Stomach (tissue), 8 donors: ENCODE measurements at regions not wholly inside any gene's neighbourhood (a gene's known extent, or its start where the extent isn't known, plus 50 kb on each side); places are given as distances from the start of the nearest gene placed in this dataset.
"Not testable (repeated sequence)": the region's sequence is repeated elsewhere in the genome, so short reads cannot be mapped to it uniquely, and the experiment has no call there.

ENCODE experiments used
- DNase-seq, 2 donors: peaks; one replicate each; pipeline versions ENCODE4 v3.0.0 to v3.0.0-alpha.2; 2013 to 2019
- H3K27ac ChIP-seq, 5 donors: fragments of 200-600 bp in 4 of 5; sonication (generic) in 4 of 5; one replicate each; pipeline ENCODE4 v1.5.1; 2013 to 2019; ENCODE audit warnings: mild to moderate bottlenecking in 1 of 5, moderate library complexity in 1 of 5
- H3K27me3 ChIP-seq, 3 donors: fragments of 200-600 bp; sonication (generic); one replicate each; pipeline ENCODE4 v1.5.1; 2017 to 2019; ENCODE audit warnings: mixed run types in 1 of 3
- H3K36me3 ChIP-seq, 4 donors: fragments of 200-600 bp; sonication (generic); 1 replicate in 3 of 4; 2 replicates in 1 of 4; pipeline ENCODE4 v1.5.1; 2016 to 2019
- H3K4me1 ChIP-seq, 4 donors: fragments of 200-600 bp; sonication (generic); one replicate each; pipeline ENCODE4 v1.5.1; 2016 to 2019
- H3K4me3 ChIP-seq, 4 donors: fragments of 200-600 bp; sonication (generic) in 3 of 4; one replicate each; pipeline ENCODE4 v1.5.1; 2016 to 2019; ENCODE audit warnings: mild to moderate bottlenecking in 1 of 4
- H3K9me3 ChIP-seq, 4 donors: fragments of 200-600 bp; sonication (generic); one replicate each; pipeline ENCODE4 v1.5.1; 2016 to 2019
- EP300 ChIP-seq: sonication (generic); formaldehyde crosslinking; IDR thresholded peaks from one replicate; pipeline ENCODE4 v1.6.1; 2017; ENCODE audit warnings: antibody characterized with exemption
- POLR2A ChIP-seq, 4 donors: fragments of 450-650 bp; IDR thresholded peaks; one replicate each; pipeline ENCODE4 v1.6.1; 2016; ENCODE audit warnings: antibody characterized with exemption in 4 of 4, control low read depth in 2 of 4, mild to moderate bottlenecking in 1 of 4, moderate library complexity in 1 of 4
- POLR2AphosphoS5 ChIP-seq, 3 donors: sonication (generic); formaldehyde crosslinking; IDR thresholded peaks; one replicate each; pipeline ENCODE4 v1.6.1; 2016; ENCODE audit warnings: antibody characterized with exemption in 3 of 3
- WGBS, 5 donors: extraction: QIAGEN DNeasy Blood & Tissue Kit in 3 of 5; methylation state at CpG; one replicate each; pipeline versions ENCODE4 v1.1.5 to v1.1.7; 2013 to 2018; 5-methylcytosine and 5-hydroxymethylcytosine counted together
- intact Hi-C: fragments of 100-400 bp; cut with DNase I; formaldehyde crosslinking; loops from one replicate; pipeline ENCODE4 v1.15.1; 2023; ENCODE audit warnings: low total_unique reads
- TF ChIP-seq, protein P1 (sequence below), 7 experiments: fragments of 450-650 bp in 4 of 7; fragments of 200-600 bp in 3 of 7; sonication (generic) in 3 of 7; IDR thresholded peaks; one replicate each; pipeline ENCODE4 v1.5.1; 2016 to 2019; ENCODE audit warnings: antibody characterized with exemption in 7 of 7, control low read depth in 2 of 7, mild to moderate bottlenecking in 1 of 7
- donor health status: healthy with polysubstance abuse.
- donor health status: Bipolar disorder and iron deficiency.
- donor health status: healthy.

GRCh38 chr6:133786016-133786415 is 102.9 kb upstream of the TCF21 start:
- intact Hi-C loops, result no loop called here
- 86 to 98% (median 96%) methylated on average over 2 of the region's 2 CpGs for WGBS, 5 donors
- Histone ChIP-seq H3K4me3 (no peak overlapping the region), H3K27ac (no peak overlapping the region), H3K36me3 (no peaks in the 10 kb centered on the region), H3K4me1 (no peaks in the 10 kb centered on the region), H3K9me3 (no peaks in the 10 kb centered on the region), H3K27me3 (no peaks in the 10 kb centered on the region)
- DNase-seq, result no peak
- TF ChIP-seq, protein P1, sequence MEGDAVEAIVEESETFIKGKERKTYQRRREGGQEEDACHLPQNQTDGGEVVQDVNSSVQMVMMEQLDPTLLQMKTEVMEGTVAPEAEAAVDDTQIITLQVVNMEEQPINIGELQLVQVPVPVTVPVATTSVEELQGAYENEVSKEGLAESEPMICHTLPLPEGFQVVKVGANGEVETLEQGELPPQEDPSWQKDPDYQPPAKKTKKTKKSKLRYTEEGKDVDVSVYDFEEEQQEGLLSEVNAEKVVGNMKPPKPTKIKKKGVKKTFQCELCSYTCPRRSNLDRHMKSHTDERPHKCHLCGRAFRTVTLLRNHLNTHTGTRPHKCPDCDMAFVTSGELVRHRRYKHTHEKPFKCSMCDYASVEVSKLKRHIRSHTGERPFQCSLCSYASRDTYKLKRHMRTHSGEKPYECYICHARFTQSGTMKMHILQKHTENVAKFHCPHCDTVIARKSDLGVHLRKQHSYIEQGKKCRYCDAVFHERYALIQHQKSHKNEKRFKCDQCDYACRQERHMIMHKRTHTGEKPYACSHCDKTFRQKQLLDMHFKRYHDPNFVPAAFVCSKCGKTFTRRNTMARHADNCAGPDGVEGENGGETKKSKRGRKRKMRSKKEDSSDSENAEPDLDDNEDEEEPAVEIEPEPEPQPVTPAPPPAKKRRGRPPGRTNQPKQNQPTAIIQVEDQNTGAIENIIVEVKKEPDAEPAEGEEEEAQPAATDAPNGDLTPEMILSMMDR (IDR thresholded peaks at IDR 0.05), result no peak
- no peak for TF ChIP-seq POLR2AphosphoS5 (IDR thresholded peaks at IDR 0.05)
- no peak for TF ChIP-seq EP300
- no peak for TF ChIP-seq POLR2A (IDR thresholded peaks at IDR 0.05)

GRCh38 chr6:133787122-133787521 is 101.8 kb upstream of the TCF21 start:
- 59 to 76% (median 68%) methylated on average over 3 of the region's 3 CpGs for WGBS, 5 donors
- H3K4me1 ChIP-seq, result no peaks in the 10 kb centered on the region
- TF ChIP-seq EP300 (no peak), POLR2A (IDR thresholded peaks at IDR 0.05) (no peak)
- TF ChIP-seq, protein P1 (IDR thresholded peaks at IDR 0.05), result no peak

DNA sequence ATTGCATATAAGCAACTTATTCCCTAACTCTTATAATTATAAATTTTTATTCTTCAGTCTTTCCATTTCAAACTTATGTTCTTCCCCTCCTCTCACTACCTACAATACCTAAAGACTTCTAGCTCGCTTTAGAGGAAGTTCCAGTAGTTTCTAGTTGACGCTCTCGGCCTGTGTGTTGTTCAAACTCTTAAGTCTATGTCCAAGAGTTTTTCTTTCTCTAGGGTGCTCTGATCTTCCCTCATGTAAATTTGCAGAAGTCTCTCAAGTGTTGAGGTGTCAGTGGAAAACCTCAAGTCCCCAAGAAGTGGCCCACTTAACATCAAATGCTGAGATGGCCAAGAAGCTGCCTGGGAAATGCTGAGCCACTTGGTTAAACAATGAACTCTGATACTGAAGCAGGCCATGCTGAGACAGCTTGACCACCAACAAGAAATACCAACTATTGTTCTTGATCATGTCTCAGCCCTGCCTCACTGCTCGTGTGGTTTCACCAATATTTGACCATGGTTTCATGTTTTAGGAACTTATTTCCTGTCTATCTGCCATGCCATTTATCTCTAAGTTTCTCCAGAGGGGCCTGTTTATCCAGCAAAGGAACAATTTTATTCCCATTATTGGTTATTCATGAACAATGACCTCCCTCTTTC is 100.9 kb upstream of the TCF21 start:
- Histone ChIP-seq H3K4me1 (no peaks in the 10 kb centered on the region), H3K27ac (no peak overlapping the region), H3K27me3 (no peaks in the 10 kb centered on the region), H3K4me3 (no peak overlapping the region), H3K36me3 (no peaks in the 10 kb centered on the region), H3K9me3 (no peaks in the 10 kb centered on the region)
- no peak for DNase-seq
- WGBS, 5 donors, result 80 to 83% (median 82%) methylated on average over 4 of the region's 4 CpGs
- TF ChIP-seq EP300, result no peak
- TF ChIP-seq, protein P1 (IDR thresholded peaks at IDR 0.05), result no peak
- no peak for TF ChIP-seq POLR2A (IDR thresholded peaks at IDR 0.05)
- no peak for TF ChIP-seq POLR2AphosphoS5 (IDR thresholded peaks at IDR 0.05)
- intact Hi-C loops, result no loop called here

More at GRCh38 chr6:133787122-133787521, 101.8 kb upstream of the TCF21 start:
- H3K36me3 ChIP-seq, result no peaks in the 10 kb centered on the region
- H3K9me3 ChIP-seq, result no peaks in the 10 kb centered on the region
- H3K27ac ChIP-seq, result no peak overlapping the region
- H3K27me3 ChIP-seq, result no peaks in the 10 kb centered on the region
- no peak overlapping the region for H3K4me3 ChIP-seq
- intact Hi-C loops, result no loop called here
- DNase-seq, result no peak

DNA sequence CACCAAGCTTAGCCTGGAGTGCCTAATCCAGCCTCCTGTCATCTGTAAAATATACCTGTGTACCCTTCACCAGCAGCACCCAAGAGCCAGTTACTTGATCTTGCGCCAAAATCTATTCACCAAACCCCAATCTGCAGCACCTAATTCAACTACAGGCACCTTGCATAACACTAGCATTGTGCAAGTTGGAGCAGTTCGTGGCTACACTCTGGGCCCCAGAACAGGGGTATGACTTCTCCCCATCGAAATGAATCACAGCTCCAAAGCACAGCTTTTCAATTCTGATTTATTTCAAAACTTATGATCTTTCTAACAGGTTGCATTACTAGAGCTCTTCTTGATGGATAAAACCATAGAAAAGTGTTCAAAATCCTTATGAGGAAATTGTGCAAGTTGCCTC is 100.4 kb upstream of the TCF21 start:
- intact Hi-C loops, result no loop called here
- Histone ChIP-seq H3K36me3 (no peaks in the 10 kb centered on the region), H3K27me3 (no peaks in the 10 kb centered on the region), H3K27ac (no peak overlapping the region), H3K4me3 (no peak overlapping the region), H3K4me1 (no peaks in the 10 kb centered on the region), H3K9me3 (no peaks in the 10 kb centered on the region)
- TF ChIP-seq, protein P1 (IDR thresholded peaks at IDR 0.05), result no peak
- TF ChIP-seq EP300 (no peak), POLR2A (IDR thresholded peaks at IDR 0.05) (no peak), POLR2AphosphoS5 (IDR thresholded peaks at IDR 0.05) (no peak)
- DNase-seq, result no peak
- 72 to 89% (median 79%) methylated on average over 3 of the region's 3 CpGs for WGBS, 5 donors

GRCh38 chr6:133789449-133789848 is 99.5 kb upstream of the TCF21 start:
- DNase-seq, H3K9me3 ChIP-seq, H3K36me3 ChIP-seq, H3K27me3 ChIP-seq, H3K27ac ChIP-seq, H3K4me1 ChIP-seq, H3K4me3 ChIP-seq, intact Hi-C loops: not testable (repeated sequence)
- 76 to 88% (median 82%) methylated on average over 1 of the region's 1 CpG for WGBS, 5 donors

- H3K4me1 ChIP-seq, H3K36me3 ChIP-seq, H3K27me3 ChIP-seq, H3K9me3 ChIP-seq, H3K27ac ChIP-seq, DNase-seq, intact Hi-C loops, H3K4me3 ChIP-seq: not testable (repeated sequence)
Measured at GRCh38 chr6:133790756-133791155, 98.2 kb upstream of the TCF21 start.

DNA sequence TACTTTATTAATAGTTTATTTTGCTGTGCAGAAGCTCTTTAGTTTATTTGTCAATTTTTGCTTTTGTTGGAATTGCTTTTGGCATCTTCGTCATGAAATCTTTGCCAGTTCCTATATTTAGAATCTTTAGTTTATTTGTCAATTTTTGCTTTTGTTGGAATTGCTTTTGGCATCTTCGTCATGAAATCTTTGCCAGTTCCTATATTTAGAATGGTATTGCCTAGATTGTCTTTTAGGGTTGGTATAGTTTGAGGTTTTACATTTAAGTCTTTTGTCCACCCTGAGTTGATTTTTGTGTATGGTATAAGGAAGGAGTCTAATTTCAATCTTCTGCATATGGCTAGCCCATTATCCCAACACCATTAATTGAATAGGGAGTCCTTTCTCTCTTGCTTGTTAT is 93.9 kb upstream of the TCF21 start:
- not testable (repeated sequence) for H3K4me1 ChIP-seq

More for the DNA sequence above, 93.9 kb upstream of the TCF21 start:
- H3K27ac ChIP-seq, H3K4me3 ChIP-seq, DNase-seq, intact Hi-C loops, H3K27me3 ChIP-seq, H3K36me3 ChIP-seq: not testable (repeated sequence)
- peaks cover 0 to 14% (median 8%) of the 10 kb centered on the region in 4 donors for H3K9me3 ChIP-seq
- WGBS, 5 donors, result 73 to 85% (median 80%) methylated on average over 2 of the region's 2 CpGs
